ENCODE measurements at regions not wholly inside any gene's neighbourhood (a gene's known extent, or its start where the extent isn't known, plus 50 kb on each side); places are given as distances from the start of the nearest gene placed in this dataset.
"Not testable (repeated sequence)": the region's sequence is repeated elsewhere in the genome, so short reads cannot be mapped to it uniquely, and the experiment has no call there.

- peak; percentile 66 for DNase-seq
These were observed 220.3 kb upstream of the GIMD1 start for GRCh38 chr4:106588891-106589290.

GRCh38 chr4:106587558-106587957, 219.0 kb upstream of the GIMD1 start:
- peak; percentile 72 for DNase-seq

GRCh38 chr4:106585915-106586349, 217.4 kb upstream of the GIMD1 start:
- peak; percentile 63 for DNase-seq

GRCh38 chr4:106584337-106584989, 215.9 kb upstream of the GIMD1 start:
- DNase-seq: peak; percentile 63

GRCh38 chr4:106583567-106583966, 215.0 kb upstream of the GIMD1 start:
- DNase-seq: peak; percentile 98

- DNase-seq: no peak
These were observed 214.5 kb upstream of the GIMD1 start for GRCh38 chr4:106583108-106583507.

GRCh38 chr4:106582103-106582502, 213.5 kb upstream of the GIMD1 start:
- DNase-seq: no peak

- no peak for DNase-seq
These were observed 210.7 kb upstream of the GIMD1 start for GRCh38 chr4:106579236-106579635.

- peak; percentile 38 for DNase-seq
These were observed 200.8 kb upstream of the GIMD1 start for GRCh38 chr4:106569146-106570031.

GRCh38 chr4:106565727-106566126, 197.1 kb upstream of the GIMD1 start:
- no peak for DNase-seq

- not testable (repeated sequence) for DNase-seq
These were observed 195.1 kb upstream of the GIMD1 start for GRCh38 chr4:106563637-106564036.

GRCh38 chr4:106551724-106552123, 183.1 kb upstream of the GIMD1 start:
- no peak for DNase-seq

- DNase-seq: no peak
These were observed 180.0 kb upstream of the GIMD1 start for GRCh38 chr4:106548446-106549044.

- no peak for DNase-seq
These were observed 177.8 kb upstream of the GIMD1 start for GRCh38 chr4:106546370-106546769.

GRCh38 chr4:106542609-106543008, 174.0 kb upstream of the GIMD1 start:
- not testable (repeated sequence) for DNase-seq

- peak; percentile 77 for DNase-seq
These were observed 172.7 kb upstream of the GIMD1 start for GRCh38 chr4:106541253-106541652.

GRCh38 chr4:106530821-106531220, 162.2 kb upstream of the GIMD1 start:
- DNase-seq: no peak

GRCh38 chr4:106530024-106530361, 161.4 kb upstream of the GIMD1 start:
- no peak for DNase-seq

- peak; percentile 28 for DNase-seq
These were observed 160.9 kb upstream of the GIMD1 start for GRCh38 chr4:106529348-106530023.

GRCh38 chr4:106527316-106527715, 158.7 kb upstream of the GIMD1 start:
- DNase-seq: no peak

GRCh38 chr4:106525425-106525824, 156.8 kb upstream of the GIMD1 start:
- not testable (repeated sequence) for DNase-seq

GRCh38 chr4:106524772-106525171, 156.2 kb upstream of the GIMD1 start:
- not testable (repeated sequence) for DNase-seq

- DNase-seq: peak; percentile 27
These were observed 154.3 kb upstream of the GIMD1 start for GRCh38 chr4:106522839-106523238.

Measured in fibroblast of skin of scalp (primary cell).